Ectodermal cell (in vitro differentiated cells): ENCODE measurements at regions not wholly inside any gene's neighbourhood (a gene's known extent, or its start where the extent isn't known, plus 50 kb on each side); places are given as distances from the start of the nearest gene placed in this dataset.
"Not testable (repeated sequence)": the region's sequence is repeated elsewhere in the genome, so short reads cannot be mapped to it uniquely, and the experiment has no call there.

Experiments used
- H3K27ac ChIP-seq: 2 replicates; pipeline ENCODE4 v1.7.0; 2013; ENCODE audit warnings: mild to moderate bottlenecking, low read depth, low read length; ENCODE audit not compliant: insufficient read depth, poor library complexity, severe bottlenecking
- H3K27me3 ChIP-seq: 2 replicates; pipeline ENCODE4 v1.7.0; 2013; ENCODE audit warnings: mild to moderate bottlenecking, low read length; ENCODE audit not compliant: insufficient read depth, control insufficient read depth, poor library complexity, severe bottlenecking
- H3K36me3 ChIP-seq: one replicate; pipeline ENCODE4 v1.7.0; 2013; ENCODE audit warnings: low read length; ENCODE audit not compliant: control insufficient read depth, insufficient read depth
- H3K4me1 ChIP-seq: one replicate; pipeline ENCODE4 v1.7.0; 2013; ENCODE audit warnings: low read length; ENCODE audit not compliant: control insufficient read depth, insufficient read depth
- H3K4me3 ChIP-seq: 2 replicates; pipeline ENCODE4 v1.7.0; 2013; ENCODE audit warnings: low read depth, low read length, control low read depth; ENCODE audit not compliant: insufficient read depth
- H3K9me3 ChIP-seq: 2 replicates; pipeline ENCODE4 v1.7.0; 2013; ENCODE audit warnings: mild to moderate bottlenecking, low read length, moderate library complexity; ENCODE audit not compliant: control insufficient read depth
- WGBS, 2 experiments: methylation state at CpG; one replicate each; pipeline ENCODE4 v1.1.7; 2013; ENCODE audit warnings: missing lambda C conversion rate in 2 of 2; 5-methylcytosine and 5-hydroxymethylcytosine counted together

DNA sequence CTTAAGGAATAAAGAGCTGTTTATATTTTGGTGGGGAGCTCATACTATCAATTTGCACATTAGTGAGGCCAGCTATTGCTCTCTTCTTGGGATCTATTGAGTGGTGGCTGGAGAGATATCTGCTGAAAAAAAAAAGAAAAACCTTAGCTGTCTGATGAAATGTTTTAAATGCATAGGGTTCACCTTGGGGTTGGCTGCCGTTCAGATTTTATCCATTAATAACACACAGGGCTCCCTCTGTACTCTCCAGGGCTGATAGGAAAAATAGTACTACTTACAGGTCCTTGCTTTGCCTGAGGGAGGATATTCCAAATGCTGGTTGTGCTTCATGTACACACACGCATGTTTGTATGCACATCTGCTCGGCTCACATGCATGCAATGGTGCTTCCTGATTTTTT is 803.7 kb downstream of the MCTP2 start:
- Histone ChIP-seq H3K9me3 (no peaks in the 10 kb centered on the region), H3K36me3 (no peaks in the 10 kb centered on the region), H3K27me3 (no peaks in the 10 kb centered on the region), H3K4me1 (no peaks in the 10 kb centered on the region), H3K27ac (no peak overlapping the region), H3K4me3 (no peak overlapping the region)
- WGBS, 2 experiments, result 95 to 100% methylated on average over 2 to 3 of the region's 3 CpGs

DNA sequence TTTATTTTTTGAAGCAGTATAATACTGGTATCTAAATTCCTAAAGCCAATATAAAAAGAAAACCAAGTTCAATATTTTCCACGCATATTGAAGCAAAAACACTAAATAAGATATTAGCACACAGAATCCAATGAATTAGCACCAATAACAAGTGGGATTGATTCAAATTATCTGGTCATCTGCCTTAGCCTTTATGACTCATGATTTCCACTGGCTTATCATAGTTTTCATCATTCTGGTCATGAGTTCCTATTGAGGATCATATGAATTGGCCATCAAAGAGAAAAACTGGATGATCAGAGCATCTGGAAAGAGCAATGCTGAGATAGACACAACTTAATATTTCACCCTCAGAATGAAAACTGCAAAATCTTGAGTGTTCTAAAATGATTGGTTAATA is 809.9 kb downstream of the MCTP2 start:
- Histone ChIP-seq H3K36me3 (no peaks in the 10 kb centered on the region), H3K4me1 (peaks cover 7% of the 10 kb centered on the region), H3K27me3 (no peaks in the 10 kb centered on the region), H3K27ac (no peak overlapping the region), H3K9me3 (no peaks in the 10 kb centered on the region), H3K4me3 (no peak overlapping the region)
- 96 to 100% methylated on average over 1 of the region's 1 CpG for WGBS, 2 experiments

DNA sequence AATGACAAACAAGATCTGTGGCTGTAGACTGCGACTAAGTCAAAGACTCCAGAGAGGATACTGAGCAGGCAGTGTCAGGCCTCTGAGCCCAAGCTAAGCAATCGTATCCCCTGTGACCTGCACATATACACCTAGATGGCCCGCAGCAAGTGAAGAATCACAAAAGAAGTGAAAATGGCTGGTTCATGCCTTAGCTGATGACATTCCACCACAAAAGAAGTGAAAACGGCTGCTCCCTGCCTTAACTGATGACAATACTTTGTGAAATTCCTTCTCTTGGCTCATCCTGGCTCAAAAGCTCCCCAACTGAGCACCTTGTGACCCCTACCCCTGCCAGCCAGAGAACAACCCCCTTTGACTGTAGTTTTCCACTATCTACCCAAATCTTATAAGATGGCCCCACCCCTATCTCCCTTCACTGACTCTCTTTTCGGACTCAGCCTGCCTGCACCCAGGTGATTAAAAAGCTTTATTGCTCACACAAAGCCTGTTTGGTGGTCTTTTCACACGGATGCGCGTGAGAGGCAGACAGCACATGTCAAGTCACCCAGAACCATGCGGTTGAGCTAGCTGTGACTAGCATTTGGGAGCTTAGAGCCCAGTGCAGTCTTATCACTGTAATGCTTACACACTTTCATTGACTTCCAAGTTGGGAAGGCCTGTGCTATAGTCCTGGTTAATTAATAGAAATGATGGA is 812.0 kb downstream of the MCTP2 start:
- not testable (repeated sequence) for H3K9me3 ChIP-seq, H3K4me3 ChIP-seq, H3K36me3 ChIP-seq, H3K27me3 ChIP-seq, H3K4me1 ChIP-seq, H3K27ac ChIP-seq
- WGBS, 2 experiments, result 58 to 65% methylated on average over 9 of the region's 9 CpGs

DNA sequence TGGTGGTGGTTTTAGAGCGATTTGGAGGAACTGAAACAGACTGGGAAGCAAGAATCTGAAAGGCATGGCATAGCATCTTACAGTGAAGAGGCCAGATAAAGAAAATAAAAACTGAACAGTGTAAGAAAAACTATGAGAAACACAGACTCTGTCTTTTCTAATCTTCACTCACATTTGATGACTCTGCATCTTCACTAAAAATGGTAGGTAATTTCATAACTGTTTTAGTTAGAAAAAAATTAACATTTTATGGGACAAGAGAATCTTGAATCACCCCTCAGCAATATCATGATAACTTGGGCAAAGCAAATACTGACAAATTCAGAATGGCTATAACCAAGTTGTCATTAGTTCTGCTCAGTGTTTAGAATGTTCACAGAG is 812.6 kb downstream of the MCTP2 start:
- no peak overlapping the region for H3K4me3 ChIP-seq
- 42 to 43% methylated on average over 1 of the region's 1 CpG for WGBS, 2 experiments
- H3K27ac ChIP-seq, result no peak overlapping the region

GRCh38 chr15:95044745-95045417 is 813.5 kb downstream of the MCTP2 start:
- no peaks in the 10 kb centered on the region for H3K9me3 ChIP-seq

More for the DNA sequence above, 812.6 kb downstream of the MCTP2 start:
- H3K9me3 ChIP-seq, result no peaks in the 10 kb centered on the region
- H3K4me1 ChIP-seq, result peaks cover 7% of the 10 kb centered on the region
- H3K36me3 ChIP-seq, result no peaks in the 10 kb centered on the region
- no peaks in the 10 kb centered on the region for H3K27me3 ChIP-seq

GRCh38 chr15:95051861-95052260 is 820.5 kb downstream of the MCTP2 start:
- Histone ChIP-seq H3K4me3 (no peak overlapping the region), H3K27ac (no peak overlapping the region), H3K4me1 (no peaks in the 10 kb centered on the region), H3K9me3 (no peaks in the 10 kb centered on the region), H3K27me3 (no peaks in the 10 kb centered on the region), H3K36me3 (no peaks in the 10 kb centered on the region)
- WGBS, 2 experiments, result 93% methylated on average over 2 of the region's 2 CpGs

More at GRCh38 chr15:95044745-95045417, 813.5 kb downstream of the MCTP2 start:
- Histone ChIP-seq H3K4me3 (no peak overlapping the region), H3K36me3 (no peaks in the 10 kb centered on the region), H3K27me3 (no peaks in the 10 kb centered on the region), H3K4me1 (peaks cover 7% of the 10 kb centered on the region), H3K27ac (no peak overlapping the region)
- WGBS, 2 experiments, result 44 to 47% methylated on average over 8 of the region's 8 CpGs

GRCh38 chr15:95059346-95059905 is 828.1 kb downstream of the MCTP2 start:
- Histone ChIP-seq H3K4me1 (no peaks in the 10 kb centered on the region), H3K4me3 (no peak overlapping the region), H3K27me3 (no peaks in the 10 kb centered on the region), H3K36me3 (no peaks in the 10 kb centered on the region), H3K27ac (no peak overlapping the region), H3K9me3 (no peaks in the 10 kb centered on the region)
- WGBS, 2 experiments, result 89 to 97% methylated on average over 4 of the region's 4 CpGs

GRCh38 chr15:95068701-95069521 is 837.5 kb downstream of the MCTP2 start:
- Histone ChIP-seq H3K27me3 (no peaks in the 10 kb centered on the region), H3K36me3 (no peaks in the 10 kb centered on the region), H3K27ac (no peak overlapping the region), H3K4me3 (no peak overlapping the region), H3K4me1 (no peaks in the 10 kb centered on the region), H3K9me3 (no peaks in the 10 kb centered on the region)
- WGBS, 2 experiments, result 94 to 96% methylated on average over 11 of the region's 11 CpGs

GRCh38 chr15:95075792-95076677 is 844.7 kb downstream of the MCTP2 start:
- Histone ChIP-seq H3K27ac (no peak overlapping the region), H3K27me3 (no peaks in the 10 kb centered on the region), H3K4me1 (no peaks in the 10 kb centered on the region), H3K9me3 (no peaks in the 10 kb centered on the region), H3K4me3 (no peak overlapping the region), H3K36me3 (no peaks in the 10 kb centered on the region)
- WGBS, 2 experiments, result 93 to 95% methylated on average over 12 to 13 of the region's 13 CpGs
